DOHH2 (cell line): ENCODE measurements at regions not wholly inside any gene's neighbourhood (a gene's known extent, or its start where the extent isn't known, plus 50 kb on each side); places are given as distances from the start of the nearest gene placed in this dataset.

ENCODE experiments used
- CTCF ChIP-seq: fragments of 200-600 bp; sonication (generic); IDR thresholded peaks from one replicate; pipeline ENCODE4 v1.5.1; 2014; ENCODE audit warnings: antibody characterized with exemption, mild to moderate bottlenecking, low read depth, low read length; ENCODE audit not compliant: poor library complexity, severe bottlenecking
- EZH2phosphoT487 ChIP-seq: fragments of 200-600 bp; sonication (generic); IDR thresholded peaks from 2 replicates; pipeline ENCODE4 v1.6.1; 2017; ENCODE audit warnings: borderline replicate concordance, mild to moderate bottlenecking, antibody characterized with exemption, low read length, moderate library complexity, mixed read lengths

- TF ChIP-seq CTCF = peak; percentile 31
- no peak for TF ChIP-seq EZH2phosphoT487
These were observed 451.3 kb downstream of the PMP22 start for GRCh38 chr17:14813649-14814370.
